T-helper 1 cell (primary cell): ENCODE measurements at regions not wholly inside any gene's neighbourhood (a gene's known extent, or its start where the extent isn't known, plus 50 kb on each side); places are given as distances from the start of the nearest gene placed in this dataset.

ENCODE experiments used
- DNase-seq, 5 donors: peaks; one replicate each; pipeline ENCODE4 v3.0.0-alpha.2; 2012 to 2020

- DNase-seq = peak in 1 of 5 donors; percentile 80
Measured at GRCh38 chr2:128623776-128624761, 305.4 kb upstream of the HS6ST1 start.

GRCh38 chr2:128624956-128625355, 306.3 kb upstream of the HS6ST1 start:
- DNase-seq = no peak

- DNase-seq = no peak
Measured at GRCh38 chr2:128625421-128625820, 306.8 kb upstream of the HS6ST1 start.

- no peak for DNase-seq
Measured at GRCh38 chr2:128625963-128626759, 307.5 kb upstream of the HS6ST1 start.

- no peak for DNase-seq
Measured at GRCh38 chr2:128626760-128627511, 308.3 kb upstream of the HS6ST1 start.

GRCh38 chr2:128628206-128628605, 309.5 kb upstream of the HS6ST1 start:
- no peak for DNase-seq

GRCh38 chr2:128628996-128629395, 310.3 kb upstream of the HS6ST1 start:
- DNase-seq = no peak

GRCh38 chr2:128630974-128631697, 312.5 kb upstream of the HS6ST1 start:
- DNase-seq = no peak

GRCh38 chr2:128631698-128632500, 313.2 kb upstream of the HS6ST1 start:
- no peak for DNase-seq

- DNase-seq = no peak
Measured at GRCh38 chr2:128632501-128632800, 313.8 kb upstream of the HS6ST1 start.

- no peak for DNase-seq
Measured at GRCh38 chr2:128633501-128633900, 314.8 kb upstream of the HS6ST1 start.

- no peak for DNase-seq
Measured at GRCh38 chr2:128635361-128635900, 316.8 kb upstream of the HS6ST1 start.

GRCh38 chr2:128636802-128637147, 318.1 kb upstream of the HS6ST1 start:
- no peak for DNase-seq

GRCh38 chr2:128637481-128638155, 318.9 kb upstream of the HS6ST1 start:
- no peak for DNase-seq

GRCh38 chr2:128638341-128639119, 319.9 kb upstream of the HS6ST1 start:
- DNase-seq = no peak

GRCh38 chr2:128639120-128639477, 320.4 kb upstream of the HS6ST1 start:
- no peak for DNase-seq

- no peak for DNase-seq
Measured at GRCh38 chr2:128639693-128640092, 321.0 kb upstream of the HS6ST1 start.

- no peak for DNase-seq
Measured at GRCh38 chr2:128640166-128640844, 321.6 kb upstream of the HS6ST1 start.

GRCh38 chr2:128640845-128641360, 322.2 kb upstream of the HS6ST1 start:
- DNase-seq = no peak
